GM23248 (cell line): ENCODE measurements at regions not wholly inside any gene's neighbourhood (a gene's known extent, or its start where the extent isn't known, plus 50 kb on each side); places are given as distances from the start of the nearest gene placed in this dataset.

Experiments
- DNase-seq: peaks from one replicate; pipeline ENCODE4 v3.0.0-alpha.2; 2015
- H2AFZ ChIP-seq: fragments of 200-600 bp; sonication (generic); 2 replicates; pipeline ENCODE4 v1.6.1; 2016; ENCODE audit warnings: antibody characterized with exemption
- H3F3A ChIP-seq: fragments of 200-600 bp; sonication (generic); 2 replicates; pipeline ENCODE4 v1.6.1; 2016; ENCODE audit warnings: mild to moderate bottlenecking, antibody characterized with exemption, mixed run types; ENCODE audit not compliant: insufficient read depth
- H3K27ac ChIP-seq: fragments of 200-600 bp; sonication (generic); 2 replicates; pipeline ENCODE4 v1.5.1; 2016; ENCODE audit warnings: mild to moderate bottlenecking
- H3K27me3 ChIP-seq: fragments of 200-600 bp; sonication (generic); replicated peaks from 2 replicates; pipeline ENCODE4 v1.6.1; 2016; ENCODE audit warnings: mild to moderate bottlenecking; ENCODE audit not compliant: insufficient read depth
- H3K36me3 ChIP-seq: fragments of 200-600 bp; sonication (generic); 2 replicates; pipeline ENCODE4 v1.6.1; 2016; ENCODE audit warnings: low read depth, mild to moderate bottlenecking
- H3K4me1 ChIP-seq: fragments of 200-600 bp; sonication (generic); 2 replicates; pipeline ENCODE4 v1.6.1; 2016; ENCODE audit warnings: mild to moderate bottlenecking; ENCODE audit not compliant: insufficient read depth
- H3K4me2 ChIP-seq: fragments of 200-600 bp; sonication (generic); one replicate; pipeline ENCODE4 v1.6.1; 2016; ENCODE audit warnings: mild to moderate bottlenecking; ENCODE audit not compliant: unreplicated experiment
- H3K4me3 ChIP-seq: fragments of 200-600 bp; sonication (generic); 2 replicates; pipeline ENCODE4 v1.5.1; 2016; ENCODE audit warnings: mild to moderate bottlenecking
- H3K79me2 ChIP-seq: fragments of 200-600 bp; sonication (generic); 2 replicates; pipeline ENCODE4 v1.6.1; 2016; ENCODE audit warnings: mild to moderate bottlenecking; ENCODE audit not compliant: insufficient read depth
- H3K9ac ChIP-seq: fragments of 200-600 bp; sonication (generic); 2 replicates; pipeline ENCODE4 v1.6.1; 2016; ENCODE audit warnings: mild to moderate bottlenecking
- H3K9me2 ChIP-seq: fragments of 200-600 bp; sonication (generic); 2 replicates; pipeline ENCODE4 v1.6.1; 2016; ENCODE audit warnings: mixed run types, mild to moderate bottlenecking, moderate library complexity; ENCODE audit not compliant: insufficient read depth
- H3K9me3 ChIP-seq: fragments of 200-600 bp; sonication (generic); one replicate; pipeline ENCODE4 v1.6.1; 2017; ENCODE audit warnings: low read depth
- H4K20me1 ChIP-seq: fragments of 200-600 bp; sonication (generic); 2 replicates; pipeline ENCODE4 v1.6.0; 2016; ENCODE audit not compliant: insufficient read depth
- EZH2 ChIP-seq: fragments of 200-600 bp; sonication (generic); IDR thresholded peaks from 2 replicates; pipeline ENCODE4 v1.6.1; 2018; ENCODE audit warnings: antibody characterized with exemption, mild to moderate bottlenecking; ENCODE audit not compliant: insufficient read depth, poor library complexity, severe bottlenecking
- EZH2phosphoT487 ChIP-seq: fragments of 200-600 bp; sonication (generic); IDR thresholded peaks from 2 replicates; pipeline ENCODE4 v1.6.1; 2018; ENCODE audit warnings: antibody characterized with exemption, moderate library complexity, mild to moderate bottlenecking, low read depth; ENCODE audit not compliant: insufficient read depth
- WGBS, 2 experiments: methylation state at CpG; one replicate each; pipeline ENCODE4 v1.1.6; 2015 to 2017; ENCODE audit warnings: low lambda C conversion rate in 2 of 2, low coverage in 1 of 2; ENCODE audit errors: missing lambda C conversion rate in 2 of 2; 5-methylcytosine and 5-hydroxymethylcytosine counted together
- in situ Hi-C: fragments of 300-500 bp; cut with MboI; formaldehyde crosslinking; loops from 2 replicates; pipeline ENCODE4 v1.15.0; 2020

DNA sequence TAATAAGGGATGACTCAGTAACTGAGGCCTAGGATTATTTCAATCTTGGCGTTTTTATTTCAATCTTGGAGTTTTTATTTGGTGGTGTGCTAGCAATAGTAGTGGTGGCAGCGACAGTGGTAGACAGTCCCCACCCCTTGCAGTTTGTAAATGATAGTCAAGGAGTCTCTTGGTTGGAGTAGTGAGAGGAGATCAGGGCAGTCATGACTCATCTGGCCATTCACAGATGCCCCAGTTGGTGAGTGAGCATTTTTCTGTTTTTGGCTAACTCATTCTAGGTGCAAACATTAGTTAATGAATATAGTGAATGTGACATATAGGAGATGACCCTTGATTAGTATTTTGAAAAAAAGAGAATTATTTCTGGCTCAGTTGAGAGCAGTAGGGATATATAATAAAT is 93.5 kb upstream of the ADAD1 start:
- Histone ChIP-seq H4K20me1 (no peaks in the 10 kb centered on the region), H3K27ac (no peak overlapping the region), H3K9me2 (no peaks in the 10 kb centered on the region), H3K4me3 (no peak overlapping the region), H3K9me3 (no peaks in the 10 kb centered on the region), H2AFZ (no peak overlapping the region), H3K9ac (no peak overlapping the region), H3K4me1 (no peaks in the 10 kb centered on the region), H3F3A (no peaks in the 10 kb centered on the region), H3K27me3 (no peaks in the 10 kb centered on the region), H3K4me2 (no peak overlapping the region), H3K79me2 (no peaks in the 10 kb centered on the region), H3K36me3 (peaks cover 34% of the 10 kb centered on the region; the same call in 1 of the 2 replicates)
- peak; percentile 40 for DNase-seq
- 93 to 94% methylated on average over 2 of the region's 2 CpGs for WGBS, 2 experiments
- TF ChIP-seq EZH2 (no peak), EZH2phosphoT487 (no peak)
- in situ Hi-C loops, result no loop called here

DNA sequence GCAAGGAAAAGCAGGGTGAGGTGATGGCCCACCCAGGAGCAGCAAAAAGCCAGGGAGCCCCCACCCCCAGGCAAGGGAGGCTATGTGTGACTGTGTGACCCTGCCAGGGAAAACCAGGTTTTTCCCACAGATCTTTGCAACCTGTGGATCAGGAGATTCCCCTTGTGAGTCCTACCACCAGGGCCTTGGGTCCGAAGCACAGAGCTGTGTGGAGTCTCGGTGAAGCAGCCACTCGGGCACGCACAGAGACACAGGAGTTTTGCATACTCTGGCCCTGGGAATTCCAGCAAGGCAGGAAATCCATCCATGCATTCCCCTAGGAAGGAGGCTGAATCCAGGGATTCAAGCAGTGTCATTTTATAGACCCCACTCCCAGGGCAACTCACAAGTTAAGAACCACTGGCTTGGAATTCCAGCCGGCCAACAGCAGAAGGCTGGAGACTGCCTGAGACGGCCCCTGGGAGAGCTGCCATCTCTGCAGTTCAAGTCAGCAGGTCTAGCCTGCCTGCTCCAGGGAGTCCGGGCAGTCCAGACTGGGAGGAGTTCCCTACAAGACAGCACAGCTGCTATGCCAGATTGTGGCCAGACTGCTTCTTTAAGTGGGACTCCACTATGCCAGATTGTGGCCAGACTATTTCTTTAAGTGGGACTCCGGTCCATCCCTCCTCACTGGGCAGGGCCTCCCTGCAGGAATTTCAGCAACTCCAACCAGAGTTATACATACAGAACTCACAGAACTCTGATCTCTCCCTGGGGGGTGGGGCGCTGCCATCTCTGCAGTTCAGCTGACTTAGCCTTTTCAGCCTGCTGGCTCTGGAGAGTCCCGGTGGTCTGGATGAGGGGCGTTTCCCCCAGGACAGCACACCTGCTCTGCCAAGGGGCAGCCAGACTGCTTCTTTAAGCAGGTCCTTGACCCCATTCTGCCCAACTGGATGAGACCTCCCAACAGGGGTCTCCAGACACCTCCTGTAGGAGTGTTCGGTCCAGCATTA is 85.1 kb upstream of the ADAD1 start:
- no peak for TF ChIP-seq EZH2phosphoT487
- TF ChIP-seq EZH2, result no peak
- WGBS, 2 experiments, result 96 to 97% methylated on average over 11 to 12 of the region's 12 CpGs
- Histone ChIP-seq H3K4me1 (no peaks in the 10 kb centered on the region), H2AFZ (no peak overlapping the region), H3K9me2 (no peaks in the 10 kb centered on the region), H3K27ac (no peak overlapping the region), H3F3A (no peaks in the 10 kb centered on the region), H3K79me2 (no peaks in the 10 kb centered on the region), H3K27me3 (no peaks in the 10 kb centered on the region), H3K9ac (no peak overlapping the region), H3K4me2 (no peak overlapping the region), H4K20me1 (no peaks in the 10 kb centered on the region), H3K9me3 (no peaks in the 10 kb centered on the region), H3K36me3 (peaks cover 31% of the 10 kb centered on the region; the same call in 1 of the 2 replicates), H3K4me3 (no peak overlapping the region)
- in situ Hi-C loops, result no loop called here
- DNase-seq, result no peak

DNA sequence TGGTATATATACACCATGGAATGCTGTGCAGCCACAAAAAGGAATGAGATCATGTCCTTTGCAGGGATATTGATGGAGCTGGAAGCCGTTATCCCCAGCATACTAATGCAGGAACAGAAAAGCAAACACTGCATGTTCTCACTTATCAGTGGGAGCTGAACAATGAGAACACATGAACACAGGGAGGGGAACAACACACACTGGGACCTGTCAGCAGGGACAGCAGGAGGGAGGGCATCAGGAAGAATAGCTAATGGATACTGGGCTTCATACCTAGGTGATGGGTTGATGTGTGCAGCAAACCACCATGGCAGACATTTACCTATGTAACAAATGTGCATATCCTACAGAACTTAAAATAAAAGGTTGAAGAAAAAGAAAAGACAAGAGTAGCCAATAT is 81.1 kb upstream of the ADAD1 start:
- H4K20me1 ChIP-seq, result no peaks in the 10 kb centered on the region
- TF ChIP-seq EZH2phosphoT487 (no peak), EZH2 (no peak)
- no peaks in the 10 kb centered on the region for H3K9me2 ChIP-seq
- H2AFZ ChIP-seq, result no peak overlapping the region
- no peaks in the 10 kb centered on the region for H3K4me1 ChIP-seq
- no peaks in the 10 kb centered on the region for H3F3A ChIP-seq
- peaks cover 15% of the 10 kb centered on the region; the same call in 1 of the 2 replicates for H3K36me3 ChIP-seq
- no peak overlapping the region for H3K4me2 ChIP-seq
- no peak overlapping the region for H3K4me3 ChIP-seq
- no peak overlapping the region for H3K9ac ChIP-seq
- H3K9me3 ChIP-seq, result no peaks in the 10 kb centered on the region
- H3K27me3 ChIP-seq, result no peaks in the 10 kb centered on the region
- H3K79me2 ChIP-seq, result no peaks in the 10 kb centered on the region
- WGBS, 2 experiments, result 68 to 74% methylated on average over 1 of the region's 1 CpG
- in situ Hi-C loops, result no loop called here
- no peak for DNase-seq
- no peak overlapping the region for H3K27ac ChIP-seq

DNA sequence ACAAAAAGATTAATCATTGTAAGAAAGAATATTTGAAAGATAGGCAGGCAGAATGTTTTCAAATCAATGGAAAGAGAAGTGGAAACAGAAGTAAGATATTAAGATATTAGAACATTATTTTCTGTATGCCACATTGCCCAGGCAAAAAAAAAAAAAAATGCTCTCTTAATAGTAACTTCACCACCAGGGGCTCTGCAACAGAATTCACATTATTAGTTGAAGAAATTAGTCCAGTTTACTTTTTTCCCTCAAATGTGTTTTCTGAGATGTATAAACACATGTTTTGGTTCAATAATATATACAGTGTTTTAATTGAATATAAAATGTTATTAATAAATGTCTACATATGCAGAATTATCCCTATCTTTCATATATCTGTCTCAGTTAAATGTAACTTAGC is 78.0 kb upstream of the ADAD1 start:
- Histone ChIP-seq H3K79me2 (no peaks in the 10 kb centered on the region), H3K9me3 (no peaks in the 10 kb centered on the region), H3K9me2 (no peaks in the 10 kb centered on the region), H3K4me2 (no peak overlapping the region), H3K4me3 (no peak overlapping the region), H3K27ac (no peak overlapping the region), H3K27me3 (no peaks in the 10 kb centered on the region), H2AFZ (no peak overlapping the region), H3F3A (no peaks in the 10 kb centered on the region), H4K20me1 (no peaks in the 10 kb centered on the region), H3K4me1 (no peaks in the 10 kb centered on the region), H3K36me3 (peaks cover 6% of the 10 kb centered on the region; the same call in 1 of the 2 replicates), H3K9ac (no peak overlapping the region)
- DNase-seq, result peak; percentile 33
- TF ChIP-seq EZH2, result no peak
- TF ChIP-seq EZH2phosphoT487, result no peak
- in situ Hi-C loops, result loop anchor here (25.0 kb wide), 1 partner anchor 637 kb away; no protein-coding TSS in a partner anchor
